HG03196 (cell line): ENCODE measurements at regions not wholly inside any gene's neighbourhood (a gene's known extent, or its start where the extent isn't known, plus 50 kb on each side); places are given as distances from the start of the nearest gene placed in this dataset.
"Not testable (repeated sequence)": the region's sequence is repeated elsewhere in the genome, so short reads cannot be mapped to it uniquely, and the experiment has no call there.

ENCODE experiments used
- ATAC-seq: cut with Tn5 transposase; IDR thresholded peaks from one replicate; pipeline ENCODE4 v1.9.1; 2021; ENCODE audit not compliant: unreplicated experiment

DNA sequence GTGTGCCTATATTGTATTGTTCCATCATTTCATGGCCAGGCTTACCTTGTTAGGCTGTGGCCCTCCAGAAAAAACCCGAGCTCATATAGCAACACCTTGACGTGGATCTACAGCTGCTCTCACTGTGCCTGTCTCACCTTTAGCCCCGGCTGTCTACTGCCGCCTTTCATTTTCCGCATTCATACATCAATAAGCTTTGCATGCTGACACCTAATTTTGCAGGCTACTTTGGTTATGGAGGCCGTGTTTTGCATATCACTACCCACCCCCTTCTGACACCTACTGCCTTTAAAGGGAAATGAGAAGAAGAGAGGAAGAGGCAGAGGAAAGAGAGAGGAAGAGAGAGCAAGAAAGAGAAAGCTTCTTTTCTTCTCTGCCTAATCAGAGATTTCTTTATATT is 702.9 kb downstream of the BCL11A start:
- ATAC-seq = no peak

GRCh38 chr2:59833941-59834340 is 719.5 kb downstream of the BCL11A start:
- no peak for ATAC-seq

- ATAC-seq = no peak
Measured at GRCh38 chr2:59830601-59831000, 722.9 kb downstream of the BCL11A start.

DNA sequence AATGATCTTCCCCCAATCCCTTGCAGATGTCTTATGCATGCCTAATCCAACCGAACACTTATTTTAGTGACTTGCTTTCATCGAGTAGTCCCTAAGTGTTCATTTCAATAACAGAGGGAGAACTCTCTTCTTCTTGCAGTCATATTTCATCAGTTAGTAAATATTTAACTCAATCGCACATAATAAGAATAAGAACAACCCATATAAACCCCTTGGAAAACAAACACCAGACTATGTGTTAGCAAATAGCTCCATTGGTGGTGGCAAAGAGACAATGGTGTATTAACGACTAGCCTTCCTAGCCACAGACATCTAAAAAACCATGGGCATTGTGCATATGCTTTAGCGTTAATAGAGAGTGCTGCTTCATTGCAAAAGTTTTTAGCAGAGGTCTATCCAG is 725.8 kb downstream of the BCL11A start:
- no peak for ATAC-seq

DNA sequence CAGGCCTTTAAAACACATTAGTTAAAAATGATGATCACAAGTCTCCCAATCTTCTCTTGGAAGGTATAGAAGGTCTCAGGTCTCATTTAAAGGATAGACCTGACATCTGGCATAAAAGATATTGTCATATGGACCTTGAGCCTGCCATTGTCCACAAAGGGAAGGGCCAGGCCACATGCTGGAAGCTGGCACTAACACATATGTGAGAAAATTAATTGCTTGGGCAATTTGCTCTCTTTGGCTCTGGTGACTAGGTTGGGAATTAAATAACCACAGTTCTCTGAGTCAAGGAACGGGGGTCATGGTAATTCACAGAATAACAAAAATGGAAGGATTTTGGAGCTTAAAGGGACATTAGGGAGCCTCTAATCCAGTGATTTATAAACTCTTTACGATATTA is 727.3 kb downstream of the BCL11A start:
- ATAC-seq = no peak

GRCh38 chr2:59824314-59824713 is 729.1 kb downstream of the BCL11A start:
- ATAC-seq = no peak

DNA sequence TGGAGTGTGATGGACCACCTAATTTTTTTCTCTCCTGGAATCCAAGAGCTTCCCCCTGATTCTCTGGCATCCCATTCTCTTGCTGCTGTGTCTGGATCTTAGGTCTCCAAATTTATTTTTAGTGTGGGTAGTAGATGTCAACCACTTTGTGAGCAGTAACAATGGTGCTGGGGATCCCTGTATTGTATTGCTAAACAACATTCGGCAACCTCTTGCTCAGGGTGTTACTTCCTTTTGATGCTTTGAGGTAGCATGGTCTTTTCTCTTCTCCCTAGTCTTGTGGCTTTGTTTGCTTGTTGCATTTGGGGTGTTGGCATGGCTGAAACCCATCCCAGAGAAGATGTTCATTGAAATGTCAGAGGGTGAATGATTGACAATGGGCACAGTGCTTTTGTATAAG is 737.4 kb downstream of the BCL11A start:
- no peak for ATAC-seq

GRCh38 chr2:59810283-59810682 is 743.2 kb downstream of the BCL11A start:
- ATAC-seq = not testable (repeated sequence)

GRCh38 chr2:59806486-59806885 is 747.0 kb downstream of the BCL11A start:
- ATAC-seq = no peak

DNA sequence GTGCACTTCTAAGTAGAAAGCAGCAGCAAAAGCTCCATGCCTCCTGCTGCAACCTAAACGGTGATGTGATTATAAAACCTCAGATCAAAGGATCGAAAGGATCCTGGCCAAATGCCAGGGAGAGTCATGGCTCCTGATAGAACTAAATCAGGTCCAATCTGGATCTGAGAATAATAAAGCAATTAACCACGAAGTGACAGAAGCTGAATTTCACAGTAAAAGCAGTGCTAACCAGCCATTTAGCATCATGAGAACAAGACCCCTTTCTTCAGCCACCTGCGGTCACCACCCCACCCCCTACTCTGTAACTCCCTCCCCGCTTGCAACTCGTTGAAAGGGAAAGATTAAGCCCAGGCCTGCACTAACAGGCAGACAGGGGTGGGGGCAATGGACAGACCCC is 748.7 kb downstream of the BCL11A start:
- ATAC-seq = no peak

GRCh38 chr2:59803586-59803985 is 749.9 kb downstream of the BCL11A start:
- ATAC-seq = no peak

GRCh38 chr2:59798687-59799232 is 754.7 kb downstream of the BCL11A start:
- no peak for ATAC-seq

- no peak for ATAC-seq
Measured at GRCh38 chr2:59791004-59791618, 762.3 kb downstream of the BCL11A start.

GRCh38 chr2:59790186-59791003 is 763.1 kb downstream of the BCL11A start:
- ATAC-seq = no peak

DNA sequence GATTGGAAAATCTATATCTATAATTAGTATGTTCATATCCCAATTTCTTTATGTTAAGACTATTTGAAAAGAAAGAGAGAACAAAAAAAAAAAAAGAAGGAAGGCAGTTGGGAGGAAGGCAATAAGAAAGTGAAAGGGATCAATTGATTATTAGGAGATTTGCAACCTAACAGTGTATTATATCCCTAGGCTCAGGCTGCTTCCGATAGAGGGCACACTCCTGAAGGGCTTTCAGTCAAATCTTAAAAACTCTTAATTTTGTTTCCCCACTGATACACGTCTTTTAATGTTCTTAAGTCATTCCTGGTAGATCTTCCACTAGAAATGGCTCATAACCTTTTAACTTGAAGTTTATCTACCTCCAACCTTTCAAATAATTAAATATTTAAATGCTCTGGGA is 763.9 kb downstream of the BCL11A start:
- ATAC-seq = no peak

GRCh38 chr2:59787095-59787494 is 766.4 kb downstream of the BCL11A start:
- no peak for ATAC-seq

GRCh38 chr2:59786684-59787083 is 766.8 kb downstream of the BCL11A start:
- ATAC-seq = no peak

DNA sequence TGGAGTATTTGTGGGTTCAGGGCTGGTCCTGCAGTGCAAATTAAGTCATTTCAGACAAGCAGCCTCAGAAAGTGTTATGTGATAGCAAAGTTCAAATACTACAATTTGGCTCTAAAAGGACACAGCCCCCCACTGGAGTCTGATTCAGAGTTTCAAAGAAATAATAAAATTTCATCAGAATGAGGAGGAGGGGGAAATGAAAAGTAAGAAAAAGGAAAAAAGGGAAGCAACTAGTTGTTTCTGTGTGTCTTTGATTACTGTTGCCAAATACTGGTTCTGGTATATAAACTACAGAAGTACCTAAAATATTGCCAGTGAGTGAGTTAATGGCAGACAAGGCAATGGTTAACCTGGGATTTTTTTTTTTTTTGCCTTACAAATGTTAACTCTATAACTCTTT is 773.9 kb downstream of the BCL11A start:
- ATAC-seq = no peak

DNA sequence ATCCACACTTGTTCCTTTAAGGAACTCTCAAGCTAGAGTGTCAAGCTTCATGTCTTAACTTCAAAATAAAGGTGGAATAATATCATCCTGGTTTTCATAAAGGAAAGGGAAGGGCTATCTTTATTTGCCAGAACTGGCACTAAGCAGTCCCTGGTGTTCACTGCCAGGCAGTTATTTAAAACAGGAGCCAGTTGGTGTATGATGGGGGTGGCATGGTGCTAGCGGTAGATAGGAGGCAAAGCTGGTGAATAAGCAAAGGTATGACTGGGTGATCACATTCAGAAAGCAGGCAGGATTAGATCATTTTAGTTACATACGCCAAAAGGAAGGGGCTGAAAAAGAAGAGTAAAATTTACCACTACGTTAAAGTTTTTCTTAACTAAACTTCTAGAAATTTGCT is 776.3 kb downstream of the BCL11A start:
- ATAC-seq = no peak

DNA sequence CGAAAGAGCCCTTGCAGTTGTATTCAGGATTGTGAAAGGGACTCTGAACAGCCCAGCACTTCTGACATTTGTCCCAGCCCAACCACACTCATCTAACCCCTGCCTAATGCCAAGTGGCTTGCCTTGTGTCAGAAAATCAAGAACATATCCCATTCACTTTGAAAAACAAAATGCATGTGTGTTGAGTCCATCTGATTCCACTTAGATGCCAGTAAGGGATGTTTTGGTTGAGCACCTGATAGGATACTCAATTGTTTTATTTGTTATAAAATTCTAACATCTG is 776.8 kb downstream of the BCL11A start:
- ATAC-seq = no peak

DNA sequence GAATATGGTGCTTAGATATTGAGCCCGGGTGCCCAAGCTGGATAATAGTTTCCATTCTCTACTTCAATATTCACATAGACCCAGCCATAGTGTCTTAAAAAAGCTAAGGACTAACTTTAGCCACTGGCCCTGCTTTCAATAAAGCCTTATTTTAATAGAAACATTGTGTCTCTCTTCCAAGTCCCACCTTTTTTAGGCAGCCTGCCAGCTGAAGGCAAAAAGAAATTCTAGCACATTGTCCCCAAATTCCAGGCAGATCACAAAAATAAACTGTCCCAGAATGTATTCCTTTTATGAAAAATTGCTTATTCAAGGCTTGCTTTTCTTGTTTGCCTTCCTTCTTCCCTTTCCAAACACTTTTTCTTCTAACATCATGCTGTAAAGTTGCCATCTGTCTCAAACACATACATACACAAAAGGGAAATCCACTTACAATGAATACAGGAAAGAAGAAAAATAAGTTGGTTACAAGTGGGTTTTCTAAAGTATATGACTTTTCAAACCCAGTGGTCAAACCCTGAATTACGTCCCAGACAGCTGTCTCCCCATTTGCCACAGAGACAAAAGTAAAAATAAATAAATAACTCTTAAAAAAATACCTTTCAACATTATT is 778.5 kb downstream of the BCL11A start:
- no peak for ATAC-seq

GRCh38 chr2:59770651-59771050 is 782.8 kb downstream of the BCL11A start:
- ATAC-seq = no peak
